SJCRH30 (cell line): ENCODE measurements at regions not wholly inside any gene's neighbourhood (a gene's known extent, or its start where the extent isn't known, plus 50 kb on each side); places are given as distances from the start of the nearest gene placed in this dataset.

ENCODE experiments used
- DNase-seq, 2 experiments: peaks; one replicate each; pipeline ENCODE4 v3.0.0-alpha.2; 2015 to 2020
- H3K27ac ChIP-seq: fragments of 250-450 bp; sonication (Bioruptor Pico); 2 replicates; pipeline ENCODE4 v1.5.1; 2020; ENCODE audit warnings: mild to moderate bottlenecking, moderate library complexity
- H3K27me3 ChIP-seq: fragments of 250-450 bp; sonication (Bioruptor Pico); 2 replicates; pipeline ENCODE4 v1.5.1; 2020; ENCODE audit warnings: mild to moderate bottlenecking, moderate library complexity
- H3K36me3 ChIP-seq: fragments of 250-450 bp; sonication (Bioruptor Pico); 2 replicates; pipeline ENCODE4 v1.5.1; 2020; ENCODE audit warnings: mild to moderate bottlenecking, moderate library complexity
- H3K4me1 ChIP-seq: fragments of 250-450 bp; sonication (Bioruptor Pico); 2 replicates; pipeline ENCODE4 v1.5.1; 2020; ENCODE audit warnings: mild to moderate bottlenecking, moderate library complexity
- H3K4me3 ChIP-seq: fragments of 250-450 bp; sonication (Bioruptor Pico); 2 replicates; pipeline ENCODE4 v1.5.1; 2020; ENCODE audit warnings: mild to moderate bottlenecking, moderate library complexity
- H3K9me3 ChIP-seq: fragments of 250-450 bp; sonication (Bioruptor Pico); replicated peaks from 2 replicates; pipeline ENCODE4 v1.5.1; 2020; ENCODE audit warnings: mild to moderate bottlenecking, moderate library complexity

- Histone ChIP-seq H3K4me3 (no peak overlapping the region), H3K27me3 (no peaks in the 10 kb centered on the region), H3K27ac (no peak overlapping the region), H3K9me3 (no peaks in the 10 kb centered on the region), H3K36me3 (no peaks in the 10 kb centered on the region), H3K4me1 (no peaks in the 10 kb centered on the region)
- DNase-seq = no peak
Measured at GRCh38 chr5:109936996-109937395, 247.3 kb downstream of the MAN2A1 start.

DNA sequence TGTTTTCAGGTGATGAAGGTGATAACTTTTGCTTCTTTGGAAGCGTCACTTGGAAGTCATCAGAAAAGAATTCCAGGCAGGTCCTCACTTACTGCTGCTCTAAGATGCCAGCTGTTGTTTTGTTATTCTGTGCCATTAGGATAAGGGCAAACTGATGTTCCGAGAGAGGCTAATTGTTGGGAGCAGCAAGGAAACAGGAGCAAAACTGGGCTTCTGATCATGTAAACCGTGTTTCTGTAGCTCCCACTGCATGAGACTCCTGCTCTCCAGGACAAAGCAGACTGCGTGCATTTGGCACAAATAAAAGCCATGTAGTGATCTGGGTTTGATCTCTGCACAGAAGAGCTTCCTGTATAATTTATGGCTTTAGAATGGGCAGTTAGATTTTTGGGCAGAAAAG is 248.2 kb downstream of the MAN2A1 start:
- no peaks in the 10 kb centered on the region for H3K27me3 ChIP-seq
- H3K4me3 ChIP-seq = no peak overlapping the region
- no peaks in the 10 kb centered on the region for H3K4me1 ChIP-seq
- no peak for DNase-seq
- H3K36me3 ChIP-seq = no peaks in the 10 kb centered on the region
- H3K27ac ChIP-seq = no peak overlapping the region
- H3K9me3 ChIP-seq = no peaks in the 10 kb centered on the region

GRCh38 chr5:109938453-109938852 is 248.7 kb downstream of the MAN2A1 start:
- DNase-seq = no peak
- H3K4me3 ChIP-seq = no peak overlapping the region
- H3K27ac ChIP-seq = no peak overlapping the region
- H3K9me3 ChIP-seq = no peaks in the 10 kb centered on the region
- no peaks in the 10 kb centered on the region for H3K27me3 ChIP-seq
- no peaks in the 10 kb centered on the region for H3K4me1 ChIP-seq
- no peaks in the 10 kb centered on the region for H3K36me3 ChIP-seq

DNA sequence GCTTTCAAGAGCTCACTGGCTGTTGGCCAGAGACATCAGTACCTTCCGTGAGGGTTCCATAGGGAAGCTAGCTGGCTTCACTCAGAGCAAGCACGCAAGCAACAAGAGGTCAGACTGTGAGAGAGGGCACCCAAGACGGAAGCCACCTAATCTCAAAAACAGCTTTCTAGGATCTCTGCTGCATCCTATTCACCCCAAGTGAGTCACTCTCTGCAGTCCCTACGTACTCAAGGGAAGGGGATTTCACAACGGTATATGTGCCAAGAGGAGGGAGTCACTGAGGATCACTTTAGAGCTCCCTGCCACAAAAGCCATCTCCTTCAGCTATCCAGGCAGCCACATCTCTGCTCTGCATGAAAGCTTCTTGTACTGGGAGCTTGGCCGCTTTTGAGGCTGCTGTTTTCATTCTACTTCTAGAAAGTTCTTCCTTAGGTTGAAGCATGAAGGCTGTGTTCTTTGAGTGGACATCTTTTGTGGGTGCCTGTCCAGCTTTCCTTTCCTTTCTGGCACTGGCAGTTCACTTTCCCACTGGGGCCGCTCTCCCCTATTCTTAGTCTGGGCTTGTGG is 249.5 kb downstream of the MAN2A1 start:
- H3K27me3 ChIP-seq = no peaks in the 10 kb centered on the region
- H3K36me3 ChIP-seq = no peaks in the 10 kb centered on the region
- H3K4me3 ChIP-seq = no peak overlapping the region
- H3K4me1 ChIP-seq = no peaks in the 10 kb centered on the region
- no peaks in the 10 kb centered on the region for H3K9me3 ChIP-seq
- DNase-seq = no peak
- no peak overlapping the region for H3K27ac ChIP-seq

- H3K9me3 ChIP-seq = no peaks in the 10 kb centered on the region
- no peaks in the 10 kb centered on the region for H3K4me1 ChIP-seq
Measured at GRCh38 chr5:109942646-109943045, 252.9 kb downstream of the MAN2A1 start.

DNA sequence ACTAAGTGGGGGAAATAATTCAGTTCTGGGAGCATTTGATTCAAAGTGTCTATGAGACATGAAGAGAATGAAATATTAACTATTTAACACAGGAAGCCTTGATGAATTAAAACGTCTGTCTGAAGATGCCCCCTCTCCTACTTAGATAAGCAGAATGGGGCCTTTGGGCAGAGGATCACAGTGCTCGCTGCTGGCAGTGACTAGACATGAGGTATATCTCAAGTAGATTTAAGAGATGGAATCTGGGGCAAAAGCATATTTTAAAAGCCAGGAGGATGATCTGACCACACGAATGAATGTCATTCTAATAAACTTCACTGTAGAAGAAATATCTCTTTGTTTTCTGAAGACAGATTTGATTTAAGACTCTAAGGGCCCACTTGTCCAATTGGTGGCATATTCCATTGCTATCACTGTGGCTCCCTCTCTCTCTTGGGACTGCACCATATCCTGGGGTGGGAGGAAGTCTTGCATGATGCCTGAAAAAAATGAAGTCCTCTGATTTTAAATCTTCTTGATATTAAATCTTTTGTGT is 254.0 kb downstream of the MAN2A1 start:
- DNase-seq = no peak
- H3K27me3 ChIP-seq = no peaks in the 10 kb centered on the region
- H3K36me3 ChIP-seq = no peaks in the 10 kb centered on the region
- no peaks in the 10 kb centered on the region for H3K9me3 ChIP-seq
- H3K4me1 ChIP-seq = no peaks in the 10 kb centered on the region
- no peak overlapping the region for H3K4me3 ChIP-seq
- H3K27ac ChIP-seq = no peak overlapping the region

More at GRCh38 chr5:109942646-109943045, 252.9 kb downstream of the MAN2A1 start:
- Histone ChIP-seq H3K4me3 (no peak overlapping the region), H3K27ac (no peak overlapping the region), H3K27me3 (no peaks in the 10 kb centered on the region), H3K36me3 (no peaks in the 10 kb centered on the region)
- no peak for DNase-seq

- H3K4me3 ChIP-seq = no peak overlapping the region
- peak in 1 of 2 experiments; percentile 25 for DNase-seq
- no peaks in the 10 kb centered on the region for H3K9me3 ChIP-seq
- no peaks in the 10 kb centered on the region for H3K27me3 ChIP-seq
- H3K27ac ChIP-seq = no peak overlapping the region
- no peaks in the 10 kb centered on the region for H3K4me1 ChIP-seq
- no peaks in the 10 kb centered on the region for H3K36me3 ChIP-seq
Measured at GRCh38 chr5:109944461-109944860, 254.7 kb downstream of the MAN2A1 start.

DNA sequence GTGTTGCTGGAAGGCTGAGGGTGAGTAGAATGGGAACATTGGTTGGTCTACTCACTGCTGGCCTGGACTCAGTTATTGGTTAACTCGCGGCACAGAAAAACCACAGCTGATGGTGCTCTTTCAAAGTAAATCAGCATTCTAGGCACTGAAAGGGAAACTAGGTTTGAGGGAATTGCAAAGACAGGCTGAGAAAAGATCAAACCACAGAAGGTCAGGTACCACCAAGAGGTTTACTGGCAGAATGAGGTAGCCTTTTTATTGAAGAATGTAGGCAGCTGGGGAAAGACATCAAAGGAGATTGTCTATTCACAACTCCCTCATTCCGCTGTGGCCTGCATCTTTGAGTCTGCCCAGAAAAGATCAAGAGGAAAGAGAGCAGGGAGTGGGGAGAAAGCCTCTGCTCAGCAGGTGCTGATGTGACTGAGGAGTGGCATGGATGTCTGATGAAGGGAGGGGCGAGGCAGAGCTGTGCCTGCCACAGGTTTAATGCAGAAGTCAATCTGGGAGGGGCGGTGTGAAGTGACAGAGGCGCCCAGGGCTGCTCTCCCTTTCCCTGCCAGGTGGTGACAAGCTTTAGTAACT is 255.5 kb downstream of the MAN2A1 start:
- Histone ChIP-seq H3K27ac (no peak overlapping the region), H3K36me3 (no peaks in the 10 kb centered on the region), H3K4me3 (no peak overlapping the region), H3K4me1 (no peaks in the 10 kb centered on the region), H3K9me3 (no peaks in the 10 kb centered on the region), H3K27me3 (no peaks in the 10 kb centered on the region)
- DNase-seq = peak in 1 of 2 experiments; percentile 25

GRCh38 chr5:109945723-109946480 is 256.2 kb downstream of the MAN2A1 start:
- H3K36me3 ChIP-seq = no peaks in the 10 kb centered on the region

GRCh38 chr5:109946610-109947009 is 256.9 kb downstream of the MAN2A1 start:
- no peak for DNase-seq
- no peaks in the 10 kb centered on the region for H3K27me3 ChIP-seq
- no peaks in the 10 kb centered on the region for H3K36me3 ChIP-seq
- no peaks in the 10 kb centered on the region for H3K4me1 ChIP-seq
- H3K9me3 ChIP-seq = no peaks in the 10 kb centered on the region
- no peak overlapping the region for H3K4me3 ChIP-seq
- H3K27ac ChIP-seq = no peak overlapping the region

More at GRCh38 chr5:109945723-109946480, 256.2 kb downstream of the MAN2A1 start:
- no peak overlapping the region for H3K4me3 ChIP-seq
- H3K9me3 ChIP-seq = no peaks in the 10 kb centered on the region
- no peak overlapping the region for H3K27ac ChIP-seq
- no peaks in the 10 kb centered on the region for H3K27me3 ChIP-seq
- DNase-seq = no peak
- H3K4me1 ChIP-seq = no peaks in the 10 kb centered on the region

GRCh38 chr5:109947667-109948066 is 257.9 kb downstream of the MAN2A1 start:
- Histone ChIP-seq H3K36me3 (no peaks in the 10 kb centered on the region), H3K27me3 (no peaks in the 10 kb centered on the region), H3K4me3 (no peak overlapping the region), H3K4me1 (no peaks in the 10 kb centered on the region), H3K9me3 (no peaks in the 10 kb centered on the region), H3K27ac (no peak overlapping the region)
- no peak for DNase-seq

GRCh38 chr5:109950634-109951033 is 260.9 kb downstream of the MAN2A1 start:
- no peaks in the 10 kb centered on the region for H3K9me3 ChIP-seq
- no peaks in the 10 kb centered on the region for H3K27me3 ChIP-seq
- H3K36me3 ChIP-seq = no peaks in the 10 kb centered on the region
- H3K27ac ChIP-seq = no peak overlapping the region
- H3K4me3 ChIP-seq = no peak overlapping the region
- H3K4me1 ChIP-seq = peaks cover 12% of the 10 kb centered on the region
- DNase-seq = no peak

DNA sequence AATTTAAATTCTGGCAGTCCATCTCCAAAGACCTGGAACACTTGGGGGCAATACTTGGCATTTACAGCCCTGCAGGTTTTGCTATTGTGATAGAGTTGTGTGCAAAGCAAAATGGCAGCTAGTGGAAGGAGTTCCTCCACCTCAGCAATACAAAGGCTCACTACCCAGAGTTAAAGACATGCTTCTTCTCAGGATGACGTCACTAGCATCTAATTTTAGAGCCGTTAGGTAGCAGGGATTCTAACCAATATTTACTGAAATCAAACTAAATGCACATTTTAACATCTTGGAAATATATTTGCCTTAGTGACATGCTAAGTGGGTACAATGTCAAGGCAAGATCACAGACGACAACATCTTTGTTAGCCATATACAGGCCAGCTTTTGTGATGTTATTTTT is 261.6 kb downstream of the MAN2A1 start:
- Histone ChIP-seq H3K36me3 (no peaks in the 10 kb centered on the region), H3K9me3 (no peaks in the 10 kb centered on the region), H3K4me1 (peaks cover 12% of the 10 kb centered on the region), H3K27me3 (no peaks in the 10 kb centered on the region), H3K4me3 (no peak overlapping the region), H3K27ac (no peak overlapping the region)
- no peak for DNase-seq

DNA sequence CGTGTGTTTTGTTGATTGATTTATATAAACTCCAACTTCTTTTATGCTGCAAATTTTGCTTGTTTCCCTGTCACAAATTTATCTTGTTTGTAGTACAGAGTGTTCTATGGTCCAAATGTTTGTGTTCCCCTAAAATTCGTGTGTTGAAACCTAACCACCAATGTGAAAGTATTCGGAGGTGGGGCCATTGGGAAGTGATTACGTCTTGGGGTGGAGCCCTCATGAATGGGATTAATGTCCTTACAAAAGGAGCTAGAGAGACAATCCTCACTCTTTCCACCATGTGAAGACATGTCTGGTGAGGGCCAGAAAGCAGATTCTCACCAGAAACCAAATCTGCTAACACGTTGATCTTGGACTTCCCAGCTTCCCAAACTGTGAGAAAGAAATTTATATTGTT is 262.0 kb downstream of the MAN2A1 start:
- Histone ChIP-seq H3K36me3 (no peaks in the 10 kb centered on the region), H3K4me1 (peaks cover 12% of the 10 kb centered on the region), H3K27me3 (no peaks in the 10 kb centered on the region), H3K9me3 (no peaks in the 10 kb centered on the region), H3K4me3 (no peak overlapping the region), H3K27ac (no peak overlapping the region)
- no peak for DNase-seq

DNA sequence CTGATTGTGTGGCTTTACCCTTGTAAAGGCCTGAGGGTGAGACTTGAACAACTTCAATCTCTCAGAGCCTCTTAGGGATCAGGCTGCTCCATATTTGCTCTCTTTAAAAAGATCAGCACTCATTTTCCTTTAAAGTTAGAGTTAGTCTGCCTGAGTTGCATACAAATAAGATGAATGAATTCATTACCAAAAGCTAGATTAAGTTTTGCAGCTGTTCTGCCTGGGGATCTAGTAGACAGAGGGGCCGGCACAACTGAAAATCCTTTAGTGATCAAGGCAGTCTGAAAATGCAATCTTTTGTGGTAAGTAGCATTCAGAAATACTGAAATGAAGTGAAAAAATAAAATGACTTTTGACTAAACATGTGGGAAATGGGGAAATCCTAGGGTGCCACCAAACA is 264.0 kb downstream of the MAN2A1 start:
- peaks cover 12% of the 10 kb centered on the region for H3K4me1 ChIP-seq
- DNase-seq = peak; percentile 22 to 53
- no peaks in the 10 kb centered on the region for H3K9me3 ChIP-seq
- H3K27me3 ChIP-seq = no peaks in the 10 kb centered on the region
- H3K27ac ChIP-seq = peak overlapping the region; percentile 39
- H3K4me3 ChIP-seq = no peak overlapping the region
- H3K36me3 ChIP-seq = no peaks in the 10 kb centered on the region
